IPS-18c (cell line): ENCODE measurements at regions not wholly inside any gene's neighbourhood (a gene's known extent, or its start where the extent isn't known, plus 50 kb on each side); places are given as distances from the start of the nearest gene placed in this dataset.

ENCODE experiments used
- H3K4me3 ChIP-seq: 2 replicates; pipeline ENCODE4 v1.7.0; 2013; ENCODE audit warnings: low read depth, mild to moderate bottlenecking, low read length, moderate library complexity; ENCODE audit not compliant: insufficient read depth
- H3K9me3 ChIP-seq: one replicate; pipeline ENCODE4 v1.6.1; 2013; ENCODE audit warnings: mild to moderate bottlenecking, low read length, moderate library complexity; ENCODE audit not compliant: control insufficient read depth, insufficient read depth

GRCh38 chr9:18382243-18382642, 91.7 kb upstream of the ADAMTSL1 start:
- Histone ChIP-seq H3K4me3 (no peak overlapping the region), H3K9me3 (no peaks in the 10 kb centered on the region)

DNA sequence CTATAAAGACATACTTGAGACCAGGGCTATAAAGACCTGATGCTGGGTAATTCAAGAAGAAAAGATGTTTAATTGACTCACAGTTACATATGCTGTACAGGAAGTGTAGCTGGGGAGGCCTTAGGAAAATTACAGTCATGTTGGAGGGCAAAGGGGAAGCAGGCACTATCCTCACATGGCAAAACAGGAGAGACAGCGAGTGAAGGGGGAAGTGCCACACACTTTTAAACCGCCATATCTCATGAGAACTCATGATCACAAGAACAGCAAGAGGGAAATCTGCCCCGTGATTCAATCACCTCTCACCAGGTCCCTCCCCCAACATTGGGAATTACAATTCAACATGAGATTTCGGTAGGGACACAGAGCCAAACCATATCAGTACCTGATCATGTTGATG, 89.9 kb upstream of the ADAMTSL1 start:
- H3K4me3 ChIP-seq: no peak overlapping the region
- no peaks in the 10 kb centered on the region for H3K9me3 ChIP-seq

DNA sequence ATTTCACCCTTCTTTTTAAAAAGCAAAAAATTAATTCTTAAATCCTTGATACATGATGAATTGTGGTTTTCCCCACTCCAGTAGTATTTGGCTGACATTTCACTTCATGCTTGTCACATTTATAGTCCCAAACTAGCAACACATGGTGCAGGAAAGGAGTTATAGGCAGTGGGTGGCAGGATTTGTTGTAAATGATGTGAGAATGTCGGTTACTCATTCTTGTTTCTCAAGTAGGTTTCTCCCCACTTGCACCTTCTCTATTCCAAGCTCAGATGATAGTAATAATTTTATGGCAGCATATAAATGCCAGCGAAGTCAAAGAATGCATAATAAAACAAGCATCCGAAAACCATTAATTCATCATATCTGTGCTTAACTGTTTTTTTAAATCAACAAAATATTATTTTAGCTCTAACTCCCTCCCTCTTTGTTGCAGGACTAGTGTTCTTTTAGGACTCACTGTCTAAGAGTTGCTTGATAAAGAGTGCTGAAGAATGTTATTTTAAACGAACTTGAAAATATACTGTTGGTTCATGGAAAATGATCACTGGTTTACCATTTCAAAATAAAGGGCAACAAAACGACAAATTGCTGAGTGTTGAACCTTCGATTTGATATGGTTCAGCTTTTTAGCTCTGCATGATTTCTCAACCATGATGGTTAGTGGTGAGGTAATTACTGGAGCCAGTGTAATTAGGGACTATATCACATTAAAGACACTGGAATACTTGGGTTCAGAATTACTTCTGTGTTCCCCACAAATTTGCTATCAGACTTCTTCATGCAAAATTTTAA, 88.1 kb upstream of the ADAMTSL1 start:
- no peak overlapping the region for H3K4me3 ChIP-seq
- no peaks in the 10 kb centered on the region for H3K9me3 ChIP-seq

GRCh38 chr9:18390393-18390792, 83.6 kb upstream of the ADAMTSL1 start:
- no peaks in the 10 kb centered on the region for H3K9me3 ChIP-seq
- H3K4me3 ChIP-seq: no peak overlapping the region

- Histone ChIP-seq H3K4me3 (no peak overlapping the region), H3K9me3 (no peaks in the 10 kb centered on the region)
Observed at GRCh38 chr9:18393340-18394130, 80.4 kb upstream of the ADAMTSL1 start.

DNA sequence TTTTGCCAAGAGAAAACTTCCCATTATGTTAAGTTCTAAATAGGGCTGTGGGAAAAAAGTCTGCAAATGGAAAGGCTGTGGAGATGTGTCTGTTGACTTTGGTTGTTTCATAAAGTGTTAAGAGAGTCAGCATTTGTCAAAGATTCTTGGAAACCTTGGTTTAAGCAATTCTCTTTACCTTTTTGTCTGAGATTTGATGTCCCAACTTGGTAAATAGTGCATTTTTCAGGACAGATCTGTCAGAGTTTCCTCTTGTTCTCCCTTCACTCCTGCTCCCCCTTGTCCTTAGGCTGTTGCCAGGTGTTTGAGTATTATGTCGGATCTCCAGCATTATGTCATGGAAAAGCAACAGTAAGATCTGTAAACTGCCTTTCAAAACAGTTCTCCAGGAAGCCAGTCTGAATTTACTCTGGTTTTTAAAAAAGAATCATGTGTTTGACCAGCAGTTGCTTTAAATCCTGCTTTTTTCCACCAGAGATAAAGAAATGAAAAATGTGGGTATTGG, 79.1 kb upstream of the ADAMTSL1 start:
- no peak overlapping the region for H3K4me3 ChIP-seq

DNA sequence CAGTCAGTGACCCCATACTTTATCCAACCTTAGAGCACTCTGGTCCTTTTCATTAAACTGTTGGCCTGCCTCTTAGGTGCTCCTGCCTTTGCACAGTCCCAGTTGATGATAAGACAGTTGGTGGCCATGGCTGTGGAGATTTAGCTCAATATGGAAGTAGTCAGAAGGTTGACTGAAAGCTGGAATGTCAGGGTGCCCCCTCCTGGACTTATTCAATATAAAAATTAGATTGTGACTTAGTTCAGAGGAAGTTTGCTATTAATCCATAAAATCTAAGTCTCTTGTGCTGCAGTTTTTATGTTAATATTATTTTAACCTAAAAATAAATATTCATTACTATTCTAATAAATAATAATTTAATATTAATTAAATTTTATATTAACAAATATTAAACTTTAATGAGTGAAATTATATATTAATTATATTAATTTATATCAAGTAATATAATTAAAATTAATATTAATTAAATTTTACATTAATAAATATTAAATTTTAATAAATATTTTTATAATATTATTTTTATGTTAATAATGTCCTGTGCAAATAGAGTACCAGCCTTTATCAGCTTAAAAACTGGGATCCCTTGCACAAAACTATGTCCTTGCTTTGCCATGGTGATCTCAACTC, 77.7 kb upstream of the ADAMTSL1 start:
- Histone ChIP-seq H3K9me3 (no peaks in the 10 kb centered on the region), H3K4me3 (no peak overlapping the region)

More for the DNA sequence above, 79.1 kb upstream of the ADAMTSL1 start:
- no peaks in the 10 kb centered on the region for H3K9me3 ChIP-seq

DNA sequence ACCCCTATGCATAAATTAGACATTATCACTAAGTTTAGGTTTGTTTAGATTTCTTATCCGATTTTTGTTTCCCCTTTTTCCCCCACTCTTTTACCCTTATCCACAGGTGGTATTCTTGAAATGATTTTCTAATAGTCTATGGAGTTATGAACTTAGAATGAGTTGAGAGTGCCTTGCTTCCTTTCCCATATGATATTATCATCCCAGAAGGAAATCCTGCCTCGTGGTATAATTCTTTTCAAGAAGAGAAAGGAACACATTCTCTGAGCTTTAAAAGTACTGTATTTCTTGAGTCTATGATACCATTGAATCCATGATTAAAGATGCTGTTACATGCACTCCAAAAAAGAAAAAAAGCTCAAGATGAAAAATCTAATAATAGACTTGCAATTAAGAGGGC, 76.9 kb upstream of the ADAMTSL1 start:
- no peak overlapping the region for H3K4me3 ChIP-seq
- no peaks in the 10 kb centered on the region for H3K9me3 ChIP-seq

DNA sequence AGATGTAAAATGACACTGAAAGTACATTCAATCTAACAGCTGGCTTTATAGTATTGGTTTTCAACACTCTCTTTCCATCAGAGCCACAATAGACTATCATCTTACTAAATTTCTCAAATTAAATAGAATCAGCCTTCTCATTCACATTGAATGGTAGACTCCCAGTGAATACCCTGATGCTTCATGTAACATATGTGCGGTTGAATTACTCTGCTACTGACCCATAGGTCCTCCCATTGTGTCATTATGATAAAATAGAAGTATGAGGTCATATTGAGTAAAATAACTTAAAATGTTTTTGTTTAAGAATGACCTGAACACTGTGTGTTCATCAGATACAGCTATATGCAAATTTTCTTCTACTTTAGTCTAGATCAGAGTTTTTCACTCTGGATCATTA, 75.9 kb upstream of the ADAMTSL1 start:
- no peaks in the 10 kb centered on the region for H3K9me3 ChIP-seq
- H3K4me3 ChIP-seq: no peak overlapping the region

DNA sequence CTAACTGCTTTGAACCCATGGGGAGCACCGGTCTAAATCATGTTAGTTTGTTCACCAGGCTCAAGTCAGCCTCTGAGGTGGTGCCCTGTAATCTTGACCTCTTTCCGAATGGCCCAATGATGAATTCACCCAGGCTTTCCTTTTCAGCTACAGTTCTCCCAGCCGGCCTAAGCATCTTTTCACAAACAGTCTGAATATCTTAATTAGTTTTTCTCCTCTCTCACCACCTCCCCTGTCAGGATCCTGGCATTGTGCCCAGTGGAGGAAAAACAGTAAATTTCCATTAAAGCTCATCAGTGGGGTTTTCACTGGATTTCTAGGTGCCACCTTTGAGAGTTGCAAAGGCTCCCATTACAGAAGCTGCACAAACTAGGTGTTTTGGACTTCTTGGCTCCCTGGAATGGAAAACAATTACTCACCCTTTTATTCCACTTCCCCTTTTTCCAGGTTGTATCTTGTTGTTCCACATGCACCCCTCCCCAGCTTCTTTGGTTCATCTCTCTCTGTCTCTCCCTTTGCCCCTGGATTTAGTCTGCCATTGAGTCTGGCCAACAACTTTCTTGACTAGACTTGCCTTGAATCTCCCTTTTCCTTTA, 69.4 kb upstream of the ADAMTSL1 start:
- H3K4me3 ChIP-seq: no peak overlapping the region
- H3K9me3 ChIP-seq: peaks cover 2% of the 10 kb centered on the region

DNA sequence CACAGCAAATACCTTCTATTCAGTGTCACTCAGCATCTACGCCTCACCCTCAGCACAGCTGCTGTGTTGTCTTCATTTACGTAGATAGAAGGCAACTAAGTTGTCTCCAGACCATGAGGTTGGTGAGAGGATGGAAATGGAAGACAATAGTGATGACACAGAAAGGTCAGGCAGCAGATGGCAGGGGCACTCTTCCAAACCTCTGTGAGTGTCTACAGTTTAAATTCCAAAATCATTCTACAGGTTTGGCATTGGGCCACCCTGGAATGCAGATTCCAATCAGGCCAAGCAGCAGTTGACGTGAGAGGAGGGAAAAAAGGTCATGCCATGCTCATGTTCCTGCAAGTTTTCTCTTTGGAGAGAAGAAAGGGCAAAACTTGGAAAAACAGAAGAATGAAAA, 68.7 kb upstream of the ADAMTSL1 start:
- Histone ChIP-seq H3K4me3 (no peak overlapping the region), H3K9me3 (peaks cover 2% of the 10 kb centered on the region)

DNA sequence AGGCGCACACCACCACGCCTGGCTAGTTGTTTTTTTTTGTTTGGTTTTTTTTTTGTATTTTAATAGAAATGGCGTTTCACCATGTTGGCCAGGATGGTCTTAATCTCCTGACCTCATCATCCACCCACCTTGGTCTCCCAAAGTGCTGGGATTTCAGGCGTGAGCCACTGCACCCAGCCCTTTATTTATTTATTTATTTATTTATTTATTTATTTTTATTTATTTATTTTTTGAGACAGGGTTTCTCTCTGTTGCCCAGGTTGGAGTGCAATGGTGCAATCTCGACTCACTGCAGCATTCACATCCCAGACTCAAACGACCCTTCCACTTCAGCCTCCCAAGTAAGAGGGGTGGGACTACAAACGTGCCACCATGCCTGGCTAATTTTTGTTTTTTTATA, 63.0 kb upstream of the ADAMTSL1 start:
- no peak overlapping the region for H3K4me3 ChIP-seq
- H3K9me3 ChIP-seq: peaks cover 2% of the 10 kb centered on the region

- Histone ChIP-seq H3K9me3 (no peaks in the 10 kb centered on the region), H3K4me3 (no peak overlapping the region)
Observed at GRCh38 chr9:18421391-18421790, 52.6 kb upstream of the ADAMTSL1 start.

DNA sequence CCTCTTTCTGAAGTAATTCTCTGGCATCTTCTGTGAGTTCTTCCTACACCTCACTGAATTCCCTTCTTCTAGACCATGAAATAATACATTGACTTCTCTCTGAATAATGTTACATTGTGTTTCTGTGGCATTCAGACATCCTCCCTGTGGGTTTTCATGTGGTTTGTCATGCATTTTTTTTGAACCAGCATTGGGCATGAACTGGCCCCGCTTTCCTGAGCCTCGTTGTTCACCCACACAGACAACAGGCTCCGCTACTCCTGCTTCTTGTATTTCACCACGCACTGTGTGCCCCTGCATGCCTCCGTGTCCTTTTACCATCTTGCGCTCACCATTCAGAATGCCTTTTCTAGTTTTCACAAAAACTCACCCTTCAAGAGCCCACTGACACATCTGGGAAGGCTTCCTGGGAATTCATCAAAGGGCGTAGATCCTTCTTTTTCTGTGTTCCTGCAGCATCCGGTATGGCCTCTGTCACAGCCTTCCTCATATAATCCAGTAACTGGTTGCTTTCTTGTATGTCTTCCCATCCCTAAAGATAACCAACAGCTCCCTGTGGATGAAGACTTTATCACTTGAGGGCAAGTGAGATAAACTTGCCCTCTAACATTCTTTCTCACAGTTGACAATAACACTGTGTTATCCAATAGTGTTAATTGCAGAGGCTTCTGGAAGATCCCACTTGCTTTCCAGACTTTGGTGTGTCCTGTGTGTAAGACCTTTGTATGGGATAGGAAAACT, 51.5 kb upstream of the ADAMTSL1 start:
- H3K9me3 ChIP-seq: no peaks in the 10 kb centered on the region
- H3K4me3 ChIP-seq: no peak overlapping the region

GRCh38 chr9:18423791-18424531, 50.0 kb upstream of the ADAMTSL1 start:
- Histone ChIP-seq H3K9me3 (no peaks in the 10 kb centered on the region), H3K4me3 (no peak overlapping the region)
